Endothelial cell (in vitro differentiated cells): ENCODE measurements at regions not wholly inside any gene's neighbourhood (a gene's known extent, or its start where the extent isn't known, plus 50 kb on each side); places are given as distances from the start of the nearest gene placed in this dataset.

ENCODE experiments used
- DNase-seq: peaks from one replicate; pipeline ENCODE4 v3.0.0; 2021; ENCODE audit warnings: low spot score
- H3K27ac Mint-ChIP-seq: one replicate; pipeline ENCODE4 v1.8.0; 2021; ENCODE audit warnings: mixed read lengths, inconsistent platforms; ENCODE audit not compliant: unreplicated experiment
- H3K27me3 Mint-ChIP-seq: one replicate; pipeline ENCODE4 v1.8.0; 2021; ENCODE audit warnings: mild to moderate bottlenecking, moderate library complexity, mixed read lengths, inconsistent platforms; ENCODE audit not compliant: unreplicated experiment
- H3K36me3 Mint-ChIP-seq: one replicate; pipeline ENCODE4 v1.8.0; 2021; ENCODE audit warnings: mild to moderate bottlenecking, low read depth, mixed read lengths, inconsistent platforms; ENCODE audit not compliant: unreplicated experiment
- H3K4me1 Mint-ChIP-seq: one replicate; pipeline ENCODE4 v1.8.0; 2021; ENCODE audit warnings: mild to moderate bottlenecking, mixed read lengths, inconsistent platforms; ENCODE audit not compliant: unreplicated experiment
- H3K4me3 Mint-ChIP-seq: one replicate; pipeline ENCODE4 v1.8.0; 2021; ENCODE audit warnings: mild to moderate bottlenecking, mixed read lengths, inconsistent platforms; ENCODE audit not compliant: unreplicated experiment
- H3K9me3 Mint-ChIP-seq: one replicate; pipeline ENCODE4 v1.8.0; 2021; ENCODE audit warnings: mixed read lengths, inconsistent platforms; ENCODE audit not compliant: unreplicated experiment
- CTCF ChIP-seq: fragments of 200-600 bp; sonication (generic); IDR thresholded peaks from one replicate; pipeline ENCODE4 v1.5.0; 2021; ENCODE audit warnings: antibody characterized with exemption; ENCODE audit not compliant: unreplicated experiment

- H3K9me3 Mint-ChIP-seq, result no peaks in the 10 kb centered on the region
- peaks cover 4% of the 10 kb centered on the region for H3K4me1 Mint-ChIP-seq
- TF ChIP-seq CTCF, result no peak
- peaks cover 2% of the 10 kb centered on the region for H3K27me3 Mint-ChIP-seq
- no peak overlapping the region for H3K4me3 Mint-ChIP-seq
- no peaks in the 10 kb centered on the region for H3K36me3 Mint-ChIP-seq
- DNase-seq, result no peak
- no peak overlapping the region for H3K27ac Mint-ChIP-seq
Observed at GRCh38 chr6:40929176-40929575, 109.8 kb downstream of the UNC5CL start.

GRCh38 chr6:40928763-40929162 lies 110.3 kb downstream of the UNC5CL start:
- Mint-ChIP-seq H3K4me1 (peaks cover 4% of the 10 kb centered on the region), H3K36me3 (no peaks in the 10 kb centered on the region), H3K4me3 (no peak overlapping the region), H3K9me3 (no peaks in the 10 kb centered on the region), H3K27me3 (peaks cover 2% of the 10 kb centered on the region), H3K27ac (no peak overlapping the region)
- DNase-seq, result no peak
- no peak for TF ChIP-seq CTCF

- Mint-ChIP-seq H3K9me3 (no peaks in the 10 kb centered on the region), H3K27me3 (peaks cover 2% of the 10 kb centered on the region), H3K36me3 (no peaks in the 10 kb centered on the region), H3K4me1 (peaks cover 4% of the 10 kb centered on the region), H3K4me3 (no peak overlapping the region), H3K27ac (no peak overlapping the region)
- TF ChIP-seq CTCF, result no peak
- no peak for DNase-seq
Observed at GRCh38 chr6:40928307-40928706, 110.7 kb downstream of the UNC5CL start.

- TF ChIP-seq CTCF, result no peak
- Mint-ChIP-seq H3K27ac (no peak overlapping the region), H3K9me3 (no peaks in the 10 kb centered on the region), H3K4me3 (no peak overlapping the region), H3K4me1 (peaks cover 4% of the 10 kb centered on the region), H3K36me3 (no peaks in the 10 kb centered on the region), H3K27me3 (peaks cover 5% of the 10 kb centered on the region)
- DNase-seq, result no peak
Observed at GRCh38 chr6:40925341-40925740, 113.7 kb downstream of the UNC5CL start.

- Mint-ChIP-seq H3K9me3 (no peaks in the 10 kb centered on the region), H3K4me1 (peaks cover 4% of the 10 kb centered on the region), H3K27me3 (peaks cover 5% of the 10 kb centered on the region), H3K36me3 (no peaks in the 10 kb centered on the region), H3K27ac (no peak overlapping the region), H3K4me3 (no peak overlapping the region)
- DNase-seq, result no peak
- TF ChIP-seq CTCF, result no peak
Observed at GRCh38 chr6:40924839-40925238, 114.2 kb downstream of the UNC5CL start.
